ENCODE measurements at regions not wholly inside any gene's neighbourhood (a gene's known extent, or its start where the extent isn't known, plus 50 kb on each side); places are given as distances from the start of the nearest gene placed in this dataset.

- no peak overlapping the region for H3K27ac ChIP-seq
- no peaks in the 10 kb centered on the region for H3K27me3 ChIP-seq (replicated peaks)
- no peak for TF ChIP-seq CTCF (IDR thresholded peaks at IDR 0.05; ENCODE audit: low read depth, low read length, missing control alignments)
- in situ Hi-C loops (cut with HindIII; ENCODE audit: low pct_ligation_motif_present, low sequenced_read_pairs): no loop called here
- no peaks in the 10 kb centered on the region for H3K36me3 ChIP-seq (replicated peaks)
- DNase-seq: no peak
- H3K4me3 ChIP-seq (ENCODE audit: low read depth, low read length): no peak overlapping the region
Measured at GRCh38 chr3:106813742-106814141, 563.5 kb upstream of the CCDC54 start.

GRCh38 chr3:106814231-106814630, 563.0 kb upstream of the CCDC54 start:
- Histone ChIP-seq H3K27ac (no peak overlapping the region), H3K4me3 (ENCODE audit: low read depth, low read length) (no peak overlapping the region), H3K36me3 (replicated peaks) (no peaks in the 10 kb centered on the region), H3K27me3 (replicated peaks) (no peaks in the 10 kb centered on the region)
- in situ Hi-C loops (cut with HindIII; ENCODE audit: low pct_ligation_motif_present, low sequenced_read_pairs): no loop called here
- DNase-seq: no peak
- TF ChIP-seq CTCF (IDR thresholded peaks at IDR 0.05; ENCODE audit: low read depth, low read length, missing control alignments): no peak

GRCh38 chr3:106816838-106817237, 560.4 kb upstream of the CCDC54 start:
- Histone ChIP-seq H3K27ac (no peak overlapping the region), H3K4me3 (ENCODE audit: low read depth, low read length) (no peak overlapping the region), H3K36me3 (replicated peaks) (no peaks in the 10 kb centered on the region), H3K27me3 (replicated peaks) (no peaks in the 10 kb centered on the region)
- DNase-seq: no peak
- in situ Hi-C loops (cut with HindIII; ENCODE audit: low pct_ligation_motif_present, low sequenced_read_pairs): no loop called here
- no peak for TF ChIP-seq CTCF (IDR thresholded peaks at IDR 0.05; ENCODE audit: low read depth, low read length, missing control alignments)

GRCh38 chr3:106817706-106818105, 559.5 kb upstream of the CCDC54 start:
- no peak for TF ChIP-seq CTCF (IDR thresholded peaks at IDR 0.05; ENCODE audit: low read depth, low read length, missing control alignments)
- Histone ChIP-seq H3K36me3 (replicated peaks) (no peaks in the 10 kb centered on the region), H3K4me3 (ENCODE audit: low read depth, low read length) (no peak overlapping the region), H3K27ac (no peak overlapping the region), H3K27me3 (replicated peaks) (no peaks in the 10 kb centered on the region)
- in situ Hi-C loops (cut with HindIII; ENCODE audit: low pct_ligation_motif_present, low sequenced_read_pairs): no loop called here
- no peak for DNase-seq

- Histone ChIP-seq H3K36me3 (replicated peaks) (no peaks in the 10 kb centered on the region), H3K27ac (no peak overlapping the region), H3K4me3 (ENCODE audit: low read depth, low read length) (no peak overlapping the region), H3K27me3 (replicated peaks) (no peaks in the 10 kb centered on the region)
- DNase-seq: no peak
- TF ChIP-seq CTCF (IDR thresholded peaks at IDR 0.05; ENCODE audit: low read depth, low read length, missing control alignments): no peak
- in situ Hi-C loops (cut with HindIII; ENCODE audit: low pct_ligation_motif_present, low sequenced_read_pairs): no loop called here
Measured at GRCh38 chr3:106819440-106819839, 557.8 kb upstream of the CCDC54 start.

- no peaks in the 10 kb centered on the region for H3K36me3 ChIP-seq (replicated peaks)
- in situ Hi-C loops (cut with HindIII; ENCODE audit: low pct_ligation_motif_present, low sequenced_read_pairs): no loop called here
- DNase-seq: no peak
- H3K4me3 ChIP-seq (ENCODE audit: low read depth, low read length): no peak overlapping the region
- H3K27me3 ChIP-seq (replicated peaks): no peaks in the 10 kb centered on the region
- no peak for TF ChIP-seq CTCF (IDR thresholded peaks at IDR 0.05; ENCODE audit: low read depth, low read length, missing control alignments)
- H3K27ac ChIP-seq: no peak overlapping the region
Measured at GRCh38 chr3:106820726-106821362, 556.4 kb upstream of the CCDC54 start.

All from brain microvascular endothelial cell (primary cell).